ENCODE measurements at regions not wholly inside any gene's neighbourhood (a gene's known extent, or its start where the extent isn't known, plus 50 kb on each side); places are given as distances from the start of the nearest gene placed in this dataset.
A peak's percentile ranks its signal among the peaks of the same experiment; 100 is the strongest.
"Not testable (repeated sequence)": the region's sequence is repeated elsewhere in the genome, so short reads cannot be mapped to it uniquely, and the experiment has no call there.

GRCh38 chr6:141969768-141970415 is 162.8 kb upstream of the GJE1 start:
- peak in 1 of 2 experiments; percentile 15 for DNase-seq

- DNase-seq: no peak
These were observed 163.5 kb upstream of the GJE1 start for GRCh38 chr6:141969201-141969600.

- DNase-seq: no peak
These were observed 164.1 kb upstream of the GJE1 start for GRCh38 chr6:141968632-141969031.

- DNase-seq: no peak
These were observed 167.6 kb upstream of the GJE1 start for GRCh38 chr6:141965016-141965545.

- DNase-seq: no peak
These were observed 169.0 kb upstream of the GJE1 start for GRCh38 chr6:141963543-141964295.

GRCh38 chr6:141957271-141957670 is 175.5 kb upstream of the GJE1 start:
- DNase-seq: no peak

- no peak for DNase-seq
These were observed 175.9 kb upstream of the GJE1 start for GRCh38 chr6:141956868-141957267.

GRCh38 chr6:141956046-141956761 is 176.5 kb upstream of the GJE1 start:
- DNase-seq: peak in 1 of 2 experiments; percentile 55

GRCh38 chr6:141953072-141953471 is 179.7 kb upstream of the GJE1 start:
- DNase-seq: no peak

- no peak for DNase-seq
These were observed 186.2 kb upstream of the GJE1 start for GRCh38 chr6:141946502-141946901.

- DNase-seq: no peak
These were observed 194.1 kb upstream of the GJE1 start for GRCh38 chr6:141938664-141939063.

- DNase-seq: no peak
These were observed 200.0 kb upstream of the GJE1 start for GRCh38 chr6:141932685-141933084.

- not testable (repeated sequence) for DNase-seq
These were observed 206.4 kb upstream of the GJE1 start for GRCh38 chr6:141926200-141926900.

GRCh38 chr6:141925001-141925400 is 207.7 kb upstream of the GJE1 start:
- DNase-seq: no peak

GRCh38 chr6:141922898-141923297 is 209.8 kb upstream of the GJE1 start:
- DNase-seq: no peak

- DNase-seq: not testable (repeated sequence)
These were observed 215.8 kb upstream of the GJE1 start for GRCh38 chr6:141916682-141917505.

GRCh38 chr6:141914646-141915045 is 218.1 kb upstream of the GJE1 start:
- DNase-seq: no peak

- DNase-seq: no peak
These were observed 226.1 kb upstream of the GJE1 start for GRCh38 chr6:141906569-141907080.

- DNase-seq: no peak
These were observed 242.1 kb upstream of the GJE1 start for GRCh38 chr6:141890661-141891060.

- no peak for DNase-seq
These were observed 247.9 kb upstream of the GJE1 start for GRCh38 chr6:141884850-141885249.

GRCh38 chr6:141878686-141879085 is 254.0 kb upstream of the GJE1 start:
- DNase-seq: no peak

Measured in SHP77 (cell line).